HG03469 (cell line): ENCODE measurements at regions not wholly inside any gene's neighbourhood (a gene's known extent, or its start where the extent isn't known, plus 50 kb on each side); places are given as distances from the start of the nearest gene placed in this dataset.

ENCODE experiments used
- ATAC-seq: cut with Tn5 transposase; IDR thresholded peaks from one replicate; pipeline ENCODE4 v1.9.1; 2021; ENCODE audit warnings: mild to moderate bottlenecking, moderate library complexity, moderate number of reproducible peaks; ENCODE audit not compliant: unreplicated experiment

GRCh38 chrX:22650691-22651090 is 349.1 kb upstream of the DDX53 start:
- no peak for ATAC-seq

GRCh38 chrX:22652596-22652995 is 347.2 kb upstream of the DDX53 start:
- ATAC-seq, result no peak

DNA sequence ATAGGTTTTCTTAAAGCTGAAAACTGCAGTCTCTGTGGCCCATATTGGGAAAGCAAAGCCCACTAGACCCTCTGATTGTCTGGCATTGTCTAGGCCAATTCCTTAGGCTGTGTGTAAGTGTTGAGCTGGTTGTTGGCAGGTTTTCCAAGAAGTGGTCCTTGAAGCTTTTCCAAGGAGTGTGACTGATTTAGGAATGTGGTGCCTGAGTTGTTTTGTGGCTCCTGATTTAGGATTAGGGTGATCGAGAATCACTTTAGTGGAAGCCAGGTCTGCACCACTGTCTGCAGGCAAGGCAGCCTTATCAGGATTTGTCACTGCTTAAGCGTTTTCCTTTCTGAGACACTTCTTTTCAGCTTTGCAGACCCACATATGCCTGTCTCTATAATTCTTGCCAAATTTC is 339.0 kb upstream of the DDX53 start:
- ATAC-seq, result no peak

GRCh38 chrX:22662776-22663175 is 337.0 kb upstream of the DDX53 start:
- ATAC-seq, result no peak

DNA sequence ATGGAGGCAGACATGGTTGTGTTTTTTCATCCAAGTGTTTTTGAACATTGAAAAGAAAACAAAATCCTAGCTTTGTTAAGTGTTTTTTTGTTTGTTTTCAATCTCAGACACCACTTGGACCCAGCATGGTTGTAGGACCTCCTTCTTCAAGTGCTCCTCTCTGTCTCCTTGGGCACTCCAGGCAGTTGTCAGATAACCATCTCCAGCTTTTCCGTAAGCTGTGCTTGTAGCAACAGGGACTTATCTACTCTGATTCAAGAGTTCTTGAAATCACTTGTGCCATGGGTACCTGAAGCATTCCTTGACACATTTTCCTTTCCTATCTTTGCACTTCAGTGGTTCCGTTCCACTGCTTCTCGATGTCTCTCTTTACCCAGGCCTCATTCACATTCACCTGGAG is 334.9 kb upstream of the DDX53 start:
- no peak for ATAC-seq

DNA sequence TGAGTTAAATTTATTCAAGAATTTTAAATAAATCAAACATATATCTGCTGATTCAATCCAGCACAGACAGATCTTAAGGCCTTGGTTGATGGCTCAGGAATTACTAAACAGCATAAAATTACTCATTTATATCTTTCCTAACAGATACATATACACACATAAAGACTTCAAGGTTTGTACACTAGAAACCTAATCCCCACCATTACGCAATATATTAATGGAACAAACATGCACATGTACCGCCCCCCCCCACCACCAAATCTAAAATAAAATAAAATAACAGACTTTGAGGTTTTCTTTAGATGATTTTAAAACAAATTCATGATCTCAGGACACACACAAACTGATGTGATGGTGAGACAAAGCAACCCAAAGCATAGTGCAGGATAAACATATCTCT is 333.9 kb upstream of the DDX53 start:
- ATAC-seq, result no peak

DNA sequence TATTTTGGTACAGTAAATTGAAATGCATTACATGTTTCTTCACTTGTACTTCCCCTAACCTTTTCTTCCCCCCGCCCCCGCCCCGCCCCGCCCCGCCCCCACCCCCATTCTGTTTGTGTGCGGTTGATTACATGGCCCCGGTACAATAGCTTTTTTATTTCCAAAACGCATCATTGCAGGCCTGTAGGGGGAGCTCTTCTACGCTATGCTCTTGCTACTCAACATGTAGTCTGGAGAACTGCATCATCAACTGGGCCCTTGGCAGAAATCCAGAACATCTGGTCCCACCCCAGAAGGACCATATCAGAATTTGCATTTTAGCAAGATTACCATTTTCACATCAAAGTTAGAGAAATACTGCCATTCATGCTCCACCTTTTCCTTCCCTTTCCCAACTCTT is 333.3 kb upstream of the DDX53 start:
- ATAC-seq, result no peak

GRCh38 chrX:22674932-22675331 is 324.8 kb upstream of the DDX53 start:
- ATAC-seq, result no peak

DNA sequence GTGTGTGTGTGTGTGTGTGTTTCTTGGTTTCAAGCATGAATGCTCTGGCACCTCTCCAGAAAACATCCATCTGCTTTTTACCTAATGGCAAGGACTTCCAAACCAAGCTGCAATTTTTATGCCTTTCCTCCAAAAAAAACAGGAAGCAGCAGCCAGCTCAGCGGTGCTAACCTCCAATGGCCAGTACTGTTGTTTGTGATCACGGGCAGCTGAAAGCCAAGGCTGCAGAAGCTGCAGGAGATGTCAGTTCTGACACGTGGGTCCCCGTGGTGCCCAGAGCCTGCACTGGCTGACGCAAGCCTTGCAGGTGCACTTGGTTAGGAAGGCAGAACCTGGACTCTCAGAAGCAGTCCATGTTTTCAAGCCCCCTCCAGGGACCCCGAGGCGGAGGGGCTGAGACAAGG is 313.6 kb upstream of the DDX53 start:
- ATAC-seq, result no peak

DNA sequence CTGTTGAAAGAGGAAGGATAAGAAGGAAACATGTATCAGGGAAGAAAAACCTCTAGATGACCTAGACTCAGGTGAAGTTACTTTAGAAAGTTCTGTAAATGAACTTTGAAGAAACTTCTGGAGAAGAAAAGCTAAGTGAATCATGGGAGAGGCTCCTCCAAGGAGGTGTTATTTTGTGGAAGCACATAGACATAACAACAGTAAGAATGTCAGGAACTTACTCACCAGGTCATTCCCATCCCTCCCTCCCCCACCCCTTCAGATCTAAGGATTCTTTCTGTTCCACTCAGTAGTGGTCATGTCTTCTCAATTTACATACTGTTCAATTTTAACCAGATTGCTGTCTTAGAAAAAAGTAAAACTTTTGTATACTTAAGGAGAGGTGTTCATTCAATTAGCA is 310.5 kb upstream of the DDX53 start:
- no peak for ATAC-seq

DNA sequence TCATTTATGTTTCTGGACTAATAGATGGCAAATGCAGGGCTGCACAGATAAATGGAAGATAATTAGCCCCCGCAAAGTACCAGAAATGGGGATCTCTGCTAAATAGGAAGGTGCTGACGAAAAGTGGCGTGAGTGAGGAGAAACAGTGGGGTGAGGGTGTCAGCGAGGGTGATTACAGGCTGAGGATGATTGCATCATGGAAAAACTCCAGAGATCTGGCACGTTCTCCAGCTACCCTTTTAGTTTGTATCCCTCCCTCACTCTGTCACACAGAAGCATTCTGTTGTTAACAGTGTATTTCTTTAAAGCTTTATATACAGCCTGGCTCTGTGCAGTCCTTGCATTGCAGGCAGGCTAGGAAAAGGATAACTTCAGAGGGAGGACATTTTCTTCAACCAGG is 309.6 kb upstream of the DDX53 start:
- ATAC-seq, result no peak

GRCh38 chrX:22691966-22692565 is 307.7 kb upstream of the DDX53 start:
- no peak for ATAC-seq

GRCh38 chrX:22698151-22698550 is 301.6 kb upstream of the DDX53 start:
- ATAC-seq, result no peak

- no peak for ATAC-seq
Measured at GRCh38 chrX:22699581-22700091, 300.1 kb upstream of the DDX53 start.

DNA sequence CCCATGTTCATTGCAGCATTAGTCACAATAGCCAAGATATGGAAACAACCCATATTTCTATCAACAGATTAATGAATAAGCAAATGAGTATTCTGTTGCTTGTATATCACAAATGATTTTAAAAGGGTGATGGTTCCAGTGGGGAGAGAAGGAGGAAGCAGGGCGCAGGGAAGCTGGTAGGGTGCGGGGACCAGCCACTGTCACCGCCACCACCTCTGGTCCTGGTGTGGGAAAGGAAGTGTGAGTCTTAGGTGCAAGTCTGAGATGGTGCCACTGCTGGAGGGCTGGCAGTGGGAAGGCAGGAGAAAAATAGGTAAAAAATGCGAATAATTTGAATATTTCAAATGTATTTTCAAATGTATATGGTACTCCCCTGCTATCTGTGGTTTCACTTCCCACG is 286.8 kb upstream of the DDX53 start:
- no peak for ATAC-seq

GRCh38 chrX:22730542-22730941 is 269.2 kb upstream of the DDX53 start:
- no peak for ATAC-seq

DNA sequence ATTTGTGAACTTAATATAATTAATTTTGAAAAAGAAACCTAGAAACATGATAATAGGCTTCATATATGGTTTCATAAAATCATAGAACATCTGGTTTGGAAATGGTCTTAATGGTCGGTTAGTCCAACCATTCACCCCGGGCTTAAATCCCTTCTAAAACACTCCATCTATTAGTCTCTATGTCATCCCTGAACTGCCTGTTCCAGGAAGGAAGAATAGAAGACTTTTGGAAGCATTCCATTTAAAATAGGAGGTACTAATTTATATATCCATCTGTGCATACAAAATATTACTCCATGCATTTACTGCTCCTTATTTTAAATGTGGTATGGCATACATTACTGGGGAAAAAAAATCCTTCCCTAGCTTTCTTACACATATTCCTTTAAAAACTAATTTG is 262.2 kb upstream of the DDX53 start:
- ATAC-seq, result no peak

- no peak for ATAC-seq
Measured at GRCh38 chrX:22739276-22739675, 260.5 kb upstream of the DDX53 start.

- ATAC-seq, result no peak
Measured at GRCh38 chrX:22740836-22741235, 258.9 kb upstream of the DDX53 start.

- no peak for ATAC-seq
Measured at GRCh38 chrX:22742174-22742573, 257.6 kb upstream of the DDX53 start.

- ATAC-seq, result no peak
Measured at GRCh38 chrX:22746081-22746480, 253.7 kb upstream of the DDX53 start.

DNA sequence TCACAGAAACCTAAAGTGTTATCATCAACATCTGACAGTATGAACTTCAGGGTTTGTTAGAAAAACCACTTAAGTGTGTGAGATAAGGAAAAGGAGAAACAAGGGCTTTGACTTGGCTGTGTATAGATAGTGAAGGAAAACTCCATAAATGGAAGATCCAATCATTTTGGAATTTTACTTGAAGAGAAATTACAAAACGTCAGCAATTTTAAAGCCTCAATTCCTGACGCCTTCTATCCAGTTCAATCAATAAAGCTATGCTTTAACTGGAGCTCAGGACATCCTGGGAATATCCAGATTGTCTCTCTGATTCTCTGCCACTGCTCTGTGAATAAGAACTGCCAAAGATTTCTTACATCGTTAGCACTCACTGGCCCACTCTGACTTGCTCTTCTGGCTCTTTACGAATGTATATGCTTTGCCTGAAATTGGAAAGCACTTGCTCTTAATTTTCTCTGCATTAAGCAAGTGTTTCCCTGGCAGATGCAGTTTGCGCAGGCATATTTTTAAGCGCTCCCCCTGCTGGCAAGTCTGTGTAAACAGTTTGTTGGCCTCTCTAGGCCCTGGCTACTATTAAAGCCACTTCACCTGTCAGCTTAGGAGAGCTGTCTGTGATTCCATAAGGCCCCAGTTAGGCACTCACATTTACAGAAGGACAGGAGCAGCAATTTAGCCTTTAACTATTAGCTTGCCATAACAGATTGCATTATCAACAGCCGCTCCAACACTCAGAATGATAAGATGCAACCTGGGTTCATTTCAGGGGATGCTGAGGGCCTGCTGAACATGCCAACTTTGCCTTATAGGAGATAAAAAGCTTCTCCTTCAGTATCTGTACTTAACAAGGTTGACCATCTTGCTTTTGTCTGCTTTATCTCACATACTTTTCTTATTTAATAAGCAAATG is 251.4 kb upstream of the DDX53 start:
- ATAC-seq, result no peak
